ENCODE measurements at regions not wholly inside any gene's neighbourhood (a gene's known extent, or its start where the extent isn't known, plus 50 kb on each side); places are given as distances from the start of the nearest gene placed in this dataset.

GRCh38 chr18:47737198-47737830, 193.1 kb downstream of the SMAD2 start:
- TF ChIP-seq JUN (IDR thresholded peaks at IDR 0.05) (no peak), CTCF (IDR thresholded peaks at IDR 0.05) (no peak), RCOR1 (IDR thresholded peaks at IDR 0.05; ENCODE audit: low read depth, low read length) (no peak)

All from A549 (cell line).